Neural cell (in vitro differentiated cells): ENCODE measurements at regions not wholly inside any gene's neighbourhood (a gene's known extent, or its start where the extent isn't known, plus 50 kb on each side); places are given as distances from the start of the nearest gene placed in this dataset.

Experiments
- H2AFZ ChIP-seq: fragments of 200-600, 300-800 bp; sonication (generic), shearing (Covaris generic); 2 replicates; pipeline ENCODE4 v1.6.0; 2014; ENCODE audit warnings: low read depth, mild to moderate bottlenecking, antibody characterized with exemption, low read length, moderate library complexity
- H3F3A ChIP-seq: fragments of 200-600 bp; shearing (Covaris generic); 2 replicates; pipeline ENCODE4 v1.6.1; 2016; ENCODE audit warnings: mild to moderate bottlenecking, moderate library complexity, mixed read lengths, antibody characterized with exemption, low read length; ENCODE audit not compliant: insufficient read depth, poor library complexity, severe bottlenecking
- H3K27ac ChIP-seq: fragments of 200-600, 300-800 bp; sonication (generic), shearing (Covaris generic); 2 replicates; pipeline ENCODE4 v1.5.1; 2014; ENCODE audit warnings: mild to moderate bottlenecking, low read length, moderate library complexity
- H3K27me3 ChIP-seq: fragments of 300-800, 200-600 bp; sonication (generic), shearing (Covaris generic); 2 replicates; pipeline ENCODE4 v1.6.0; 2014; ENCODE audit warnings: mild to moderate bottlenecking, low read depth, low read length, moderate library complexity; ENCODE audit not compliant: insufficient read depth
- H3K36me3 ChIP-seq: fragments of 300-800, 200-600 bp; sonication (generic), shearing (Covaris generic); 2 replicates; pipeline ENCODE4 v1.5.1; 2014; ENCODE audit warnings: mild to moderate bottlenecking, antibody characterized with exemption, low read length, moderate library complexity; ENCODE audit not compliant: insufficient read depth
- H3K4me2 ChIP-seq: fragments of 300-800, 200-600 bp; sonication (generic), shearing (Covaris generic); 2 replicates; pipeline ENCODE4 v1.6.0; 2014; ENCODE audit warnings: mild to moderate bottlenecking, low read length
- H3K4me3 ChIP-seq: fragments of 300-800, 200-600 bp; sonication (generic), shearing (Covaris generic); 2 replicates; pipeline ENCODE4 v1.5.1; 2014; ENCODE audit warnings: mild to moderate bottlenecking, low read length, moderate library complexity
- H3K79me2 ChIP-seq: fragments of 200-600 bp; shearing (Covaris generic); replicated peaks from 2 replicates; pipeline ENCODE4 v1.6.0; 2014; ENCODE audit warnings: mild to moderate bottlenecking, low read length, moderate library complexity; ENCODE audit not compliant: insufficient read depth
- H3K9ac ChIP-seq: fragments of 300-800, 200-600 bp; sonication (generic), shearing (Covaris generic); 2 replicates; pipeline ENCODE4 v1.6.1; 2016; ENCODE audit warnings: mild to moderate bottlenecking, low read length, mixed read lengths
- H3K9me2 ChIP-seq: fragments of 200-600 bp; shearing (Covaris generic); 2 replicates; pipeline ENCODE4 v1.6.1; 2016; ENCODE audit warnings: mild to moderate bottlenecking, low read length, mixed read lengths; ENCODE audit not compliant: insufficient read depth
- H3K9me3 ChIP-seq: fragments of 200-600, 300-800 bp; sonication (generic), shearing (Covaris generic); 2 replicates; pipeline ENCODE4 v1.6.1; 2016; ENCODE audit warnings: mild to moderate bottlenecking, mixed run types, low read length, moderate library complexity, mixed read lengths
- H4K20me1 ChIP-seq: fragments of 200-600 bp; shearing (Covaris generic); 2 replicates; pipeline ENCODE4 v1.6.1; 2016; ENCODE audit warnings: mild to moderate bottlenecking, mixed run types; ENCODE audit not compliant: insufficient read depth
- EP300 ChIP-seq: fragments of 450-650 bp; conservative IDR thresholded peaks from 2 replicates; pipeline ENCODE4 v1.6.1; 2014; ENCODE audit warnings: antibody characterized with exemption, mild to moderate bottlenecking, moderate library complexity; ENCODE audit not compliant: poor library complexity, severe bottlenecking
- MXI1 ChIP-seq: fragments of 450-650 bp; conservative IDR thresholded peaks from 2 replicates; pipeline ENCODE4 v1.6.1; 2014; ENCODE audit warnings: antibody characterized with exemption, mild to moderate bottlenecking; ENCODE audit not compliant: poor library complexity, severe bottlenecking
- POLR2AphosphoS5 ChIP-seq: IDR thresholded peaks from 2 replicates; pipeline ENCODE4 v1.6.1; 2012
- RAD21 ChIP-seq: fragments of 450-650 bp; conservative IDR thresholded peaks from 2 replicates; pipeline ENCODE4 v1.6.1; 2014; ENCODE audit warnings: antibody characterized with exemption, mild to moderate bottlenecking, moderate library complexity
- SMC3 ChIP-seq: fragments of 450-650 bp; conservative IDR thresholded peaks from 2 replicates; pipeline ENCODE4 v1.6.1; 2014; ENCODE audit warnings: antibody characterized with exemption, mild to moderate bottlenecking, moderate library complexity; ENCODE audit not compliant: poor library complexity
- TAF1 ChIP-seq: IDR thresholded peaks from 2 replicates; pipeline ENCODE4 v1.6.1; 2012; ENCODE audit warnings: low read depth
- TF ChIP-seq, protein P1 (sequence below): fragments of 450-650 bp; IDR thresholded peaks from 2 replicates; pipeline ENCODE4 v1.5.1; 2014; ENCODE audit warnings: antibody characterized with exemption, mild to moderate bottlenecking, moderate library complexity; ENCODE audit not compliant: poor library complexity, severe bottlenecking
- TF ChIP-seq, protein P2 (sequence below): IDR thresholded peaks from 2 replicates; pipeline ENCODE4 v1.6.1; 2012; ENCODE audit warnings: borderline replicate concordance

DNA sequence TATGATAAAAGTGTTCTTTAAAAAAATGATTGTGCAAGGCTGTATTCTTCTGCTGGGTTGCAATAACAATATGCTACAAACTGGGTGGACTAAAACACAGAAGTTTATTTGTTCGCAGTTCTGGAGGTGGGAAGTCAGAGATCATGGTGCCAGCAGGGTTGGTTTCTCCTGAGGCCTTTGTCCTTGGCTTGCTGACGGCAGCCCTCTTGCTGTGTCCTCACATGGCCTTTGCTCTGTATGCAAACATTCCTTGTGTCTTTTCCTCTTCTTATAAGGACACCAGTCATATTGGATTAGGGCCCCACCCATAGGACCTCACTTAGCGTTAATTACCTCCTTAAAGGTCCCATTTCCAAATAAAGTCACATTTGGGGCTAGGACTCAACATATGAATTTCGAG lies 220.4 kb downstream of the SAMD5 start:
- Histone ChIP-seq H3K4me3 (no peak overlapping the region), H3K79me2 (no peaks in the 10 kb centered on the region), H3K4me2 (no peak overlapping the region)

DNA sequence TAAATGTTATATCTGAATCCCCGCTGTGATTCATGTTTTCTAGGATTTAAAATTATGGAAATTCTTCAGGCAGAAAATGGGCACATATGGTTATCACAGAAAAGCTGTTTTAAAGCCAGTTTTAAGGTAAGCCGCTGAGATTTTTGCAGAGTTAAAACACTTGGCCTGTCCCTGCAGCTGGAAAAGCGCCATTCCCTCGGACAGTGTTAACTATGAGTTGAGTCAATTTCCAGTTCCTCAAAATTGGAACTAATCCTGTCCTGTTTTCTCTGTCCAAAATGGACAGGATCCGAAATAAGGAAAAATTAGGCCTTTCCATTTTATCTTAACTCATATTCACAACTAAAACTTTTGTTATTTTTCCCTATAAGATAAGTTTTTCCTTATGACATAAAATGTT lies 225.2 kb downstream of the SAMD5 start:
- no peak overlapping the region for H2AFZ ChIP-seq
- H3K9me2 ChIP-seq: no peaks in the 10 kb centered on the region
- H3K79me2 ChIP-seq: no peaks in the 10 kb centered on the region
- H3F3A ChIP-seq: no peaks in the 10 kb centered on the region
- H3K27ac ChIP-seq: no peak overlapping the region
- no peaks in the 10 kb centered on the region for H3K27me3 ChIP-seq
- H3K36me3 ChIP-seq: no peaks in the 10 kb centered on the region
- H3K4me2 ChIP-seq: no peak overlapping the region
- TF ChIP-seq, protein P1, sequence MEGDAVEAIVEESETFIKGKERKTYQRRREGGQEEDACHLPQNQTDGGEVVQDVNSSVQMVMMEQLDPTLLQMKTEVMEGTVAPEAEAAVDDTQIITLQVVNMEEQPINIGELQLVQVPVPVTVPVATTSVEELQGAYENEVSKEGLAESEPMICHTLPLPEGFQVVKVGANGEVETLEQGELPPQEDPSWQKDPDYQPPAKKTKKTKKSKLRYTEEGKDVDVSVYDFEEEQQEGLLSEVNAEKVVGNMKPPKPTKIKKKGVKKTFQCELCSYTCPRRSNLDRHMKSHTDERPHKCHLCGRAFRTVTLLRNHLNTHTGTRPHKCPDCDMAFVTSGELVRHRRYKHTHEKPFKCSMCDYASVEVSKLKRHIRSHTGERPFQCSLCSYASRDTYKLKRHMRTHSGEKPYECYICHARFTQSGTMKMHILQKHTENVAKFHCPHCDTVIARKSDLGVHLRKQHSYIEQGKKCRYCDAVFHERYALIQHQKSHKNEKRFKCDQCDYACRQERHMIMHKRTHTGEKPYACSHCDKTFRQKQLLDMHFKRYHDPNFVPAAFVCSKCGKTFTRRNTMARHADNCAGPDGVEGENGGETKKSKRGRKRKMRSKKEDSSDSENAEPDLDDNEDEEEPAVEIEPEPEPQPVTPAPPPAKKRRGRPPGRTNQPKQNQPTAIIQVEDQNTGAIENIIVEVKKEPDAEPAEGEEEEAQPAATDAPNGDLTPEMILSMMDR: no peak
- no peak for TF ChIP-seq MXI1
- TF ChIP-seq TAF1: no peak
- no peak overlapping the region for H3K4me3 ChIP-seq
- H4K20me1 ChIP-seq: no peaks in the 10 kb centered on the region
- no peak overlapping the region for H3K9ac ChIP-seq
- H3K9me3 ChIP-seq: no peaks in the 10 kb centered on the region

More for the DNA sequence above, 220.4 kb downstream of the SAMD5 start:
- Histone ChIP-seq H3F3A (no peaks in the 10 kb centered on the region), H4K20me1 (no peaks in the 10 kb centered on the region), H3K36me3 (no peaks in the 10 kb centered on the region), H2AFZ (no peak overlapping the region), H3K9me2 (no peaks in the 10 kb centered on the region), H3K27me3 (no peaks in the 10 kb centered on the region), H3K9ac (no peak overlapping the region), H3K27ac (no peak overlapping the region), H3K9me3 (no peaks in the 10 kb centered on the region)
- TF ChIP-seq POLR2AphosphoS5 (no peak), SMC3 (no peak)

DNA sequence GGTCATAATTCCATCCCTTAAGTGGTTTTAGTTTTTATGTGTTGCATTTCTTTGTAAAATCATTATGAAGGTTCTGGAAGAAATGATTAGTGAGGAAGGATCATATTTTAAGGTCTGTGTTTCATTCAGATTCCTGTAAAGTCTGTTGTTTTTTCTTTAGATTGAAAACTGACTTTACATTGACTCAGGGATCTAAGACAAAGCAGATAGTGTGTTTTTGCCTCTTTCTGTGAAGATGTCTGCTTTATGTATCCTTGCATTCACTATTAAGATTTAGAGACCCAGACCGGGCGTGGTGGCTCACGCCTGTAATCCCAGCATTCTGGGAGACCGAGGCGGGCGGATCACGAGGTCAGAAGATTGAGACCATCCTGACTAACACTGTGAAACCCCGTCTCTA lies 225.7 kb downstream of the SAMD5 start:
- Histone ChIP-seq H3K4me2 (no peak overlapping the region), H3F3A (no peaks in the 10 kb centered on the region), H3K27ac (no peak overlapping the region), H3K79me2 (no peaks in the 10 kb centered on the region), H3K4me3 (no peak overlapping the region), H4K20me1 (no peaks in the 10 kb centered on the region), H3K9ac (no peak overlapping the region), H3K36me3 (no peaks in the 10 kb centered on the region), H3K9me3 (no peaks in the 10 kb centered on the region), H3K9me2 (no peaks in the 10 kb centered on the region), H3K27me3 (no peaks in the 10 kb centered on the region), H2AFZ (no peak overlapping the region)
- TF ChIP-seq POLR2AphosphoS5 (no peak), EP300 (no peak), SMC3 (no peak), RAD21 (no peak), TAF1 (no peak), MXI1 (no peak)
- TF ChIP-seq, protein P2, sequence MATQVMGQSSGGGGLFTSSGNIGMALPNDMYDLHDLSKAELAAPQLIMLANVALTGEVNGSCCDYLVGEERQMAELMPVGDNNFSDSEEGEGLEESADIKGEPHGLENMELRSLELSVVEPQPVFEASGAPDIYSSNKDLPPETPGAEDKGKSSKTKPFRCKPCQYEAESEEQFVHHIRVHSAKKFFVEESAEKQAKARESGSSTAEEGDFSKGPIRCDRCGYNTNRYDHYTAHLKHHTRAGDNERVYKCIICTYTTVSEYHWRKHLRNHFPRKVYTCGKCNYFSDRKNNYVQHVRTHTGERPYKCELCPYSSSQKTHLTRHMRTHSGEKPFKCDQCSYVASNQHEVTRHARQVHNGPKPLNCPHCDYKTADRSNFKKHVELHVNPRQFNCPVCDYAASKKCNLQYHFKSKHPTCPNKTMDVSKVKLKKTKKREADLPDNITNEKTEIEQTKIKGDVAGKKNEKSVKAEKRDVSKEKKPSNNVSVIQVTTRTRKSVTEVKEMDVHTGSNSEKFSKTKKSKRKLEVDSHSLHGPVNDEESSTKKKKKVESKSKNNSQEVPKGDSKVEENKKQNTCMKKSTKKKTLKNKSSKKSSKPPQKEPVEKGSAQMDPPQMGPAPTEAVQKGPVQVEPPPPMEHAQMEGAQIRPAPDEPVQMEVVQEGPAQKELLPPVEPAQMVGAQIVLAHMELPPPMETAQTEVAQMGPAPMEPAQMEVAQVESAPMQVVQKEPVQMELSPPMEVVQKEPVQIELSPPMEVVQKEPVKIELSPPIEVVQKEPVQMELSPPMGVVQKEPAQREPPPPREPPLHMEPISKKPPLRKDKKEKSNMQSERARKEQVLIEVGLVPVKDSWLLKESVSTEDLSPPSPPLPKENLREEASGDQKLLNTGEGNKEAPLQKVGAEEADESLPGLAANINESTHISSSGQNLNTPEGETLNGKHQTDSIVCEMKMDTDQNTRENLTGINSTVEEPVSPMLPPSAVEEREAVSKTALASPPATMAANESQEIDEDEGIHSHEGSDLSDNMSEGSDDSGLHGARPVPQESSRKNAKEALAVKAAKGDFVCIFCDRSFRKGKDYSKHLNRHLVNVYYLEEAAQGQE: no peak
- TF ChIP-seq, protein P1: no peak
